GM18907 (cell line): ENCODE measurements at regions not wholly inside any gene's neighbourhood (a gene's known extent, or its start where the extent isn't known, plus 50 kb on each side); places are given as distances from the start of the nearest gene placed in this dataset.

Source experiments
- ATAC-seq: cut with Tn5 transposase; IDR thresholded peaks from one replicate; pipeline ENCODE4 v1.9.1; 2021; ENCODE audit warnings: mild to moderate bottlenecking, moderate library complexity; ENCODE audit not compliant: unreplicated experiment

GRCh38 chr7:32152576-32152975 is 82.4 kb upstream of the PDE1C start:
- no peak for ATAC-seq

- no peak for ATAC-seq
Observed at GRCh38 chr7:32150589-32150988, 80.4 kb upstream of the PDE1C start.

GRCh38 chr7:32150039-32150438 is 79.8 kb upstream of the PDE1C start:
- ATAC-seq: no peak

GRCh38 chr7:32147546-32148268 is 77.5 kb upstream of the PDE1C start:
- no peak for ATAC-seq

- no peak for ATAC-seq
Observed at GRCh38 chr7:32145911-32146310, 75.7 kb upstream of the PDE1C start.

GRCh38 chr7:32144676-32145075 is 74.5 kb upstream of the PDE1C start:
- ATAC-seq: no peak

DNA sequence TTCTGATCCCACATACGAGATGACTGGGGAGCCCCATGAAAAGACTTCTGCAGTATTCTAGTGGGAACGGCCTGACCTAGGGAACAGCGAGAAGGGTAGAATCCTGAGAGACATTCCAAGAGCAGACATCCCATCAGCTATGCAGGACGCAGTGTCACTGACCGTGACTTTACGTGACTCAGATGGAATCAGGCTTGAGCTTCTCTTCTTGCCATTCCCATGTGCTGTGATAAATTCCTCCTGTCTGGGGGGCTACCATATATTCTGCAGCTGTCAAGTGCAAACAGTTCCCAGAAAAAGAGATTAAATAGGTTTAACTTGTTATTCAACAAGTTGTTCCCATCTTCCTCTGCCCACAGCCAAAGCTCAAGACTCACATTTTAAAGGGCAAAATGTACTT is 73.1 kb upstream of the PDE1C start:
- ATAC-seq: no peak

DNA sequence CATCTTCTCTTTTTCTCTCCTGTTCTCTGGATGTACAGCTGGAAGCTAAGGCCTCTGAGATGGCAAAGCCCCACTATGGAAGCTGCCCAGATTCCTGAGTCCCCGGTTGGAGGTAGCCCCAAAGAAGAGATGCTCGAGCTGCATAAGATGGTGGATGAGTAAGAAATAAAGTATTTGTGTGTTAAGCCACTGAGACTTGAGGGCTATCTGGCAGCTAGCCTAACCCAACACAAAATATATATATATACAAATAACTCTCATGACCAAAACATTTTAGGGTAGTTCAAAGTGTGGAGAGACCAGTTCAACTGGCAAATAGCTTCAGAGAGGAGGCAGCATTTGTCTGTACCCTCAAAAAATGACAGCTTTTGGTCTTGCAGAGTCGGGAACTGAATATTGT is 72.4 kb upstream of the PDE1C start:
- ATAC-seq: no peak

- ATAC-seq: no peak
Observed at GRCh38 chr7:32140210-32140939, 70.2 kb upstream of the PDE1C start.

DNA sequence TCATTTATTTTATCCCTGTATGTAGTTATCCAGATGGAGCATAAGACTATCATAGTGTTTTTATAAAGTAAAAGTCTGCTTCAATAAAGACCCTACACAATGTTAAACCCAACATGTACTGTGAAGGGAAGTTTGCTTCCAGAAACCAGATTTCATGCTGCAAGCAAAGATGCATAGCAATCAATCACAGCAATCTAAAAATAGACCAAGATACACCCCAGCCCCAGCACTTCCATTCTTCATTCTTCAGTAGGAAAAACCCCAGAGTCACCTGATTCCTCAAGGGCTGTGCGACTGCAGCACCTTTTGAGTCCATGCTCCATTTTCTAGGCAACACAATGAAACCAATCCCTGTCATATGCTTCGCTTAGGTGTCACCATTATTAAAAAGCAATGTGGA is 66.9 kb upstream of the PDE1C start:
- no peak for ATAC-seq

GRCh38 chr7:32131091-32131490 is 60.9 kb upstream of the PDE1C start:
- no peak for ATAC-seq

- ATAC-seq: no peak
Observed at GRCh38 chr7:32126843-32127242, 56.6 kb upstream of the PDE1C start.
